OCI-LY1 (cell line): ENCODE measurements at regions not wholly inside any gene's neighbourhood (a gene's known extent, or its start where the extent isn't known, plus 50 kb on each side); places are given as distances from the start of the nearest gene placed in this dataset.

Source experiments
- H2AFZ ChIP-seq: fragments of 200-600 bp; sonication (generic), shearing (Covaris generic); 2 replicates; pipeline ENCODE4 v1.6.0; 2014; ENCODE audit warnings: antibody characterized with exemption, mild to moderate bottlenecking, low read length
- H3F3A ChIP-seq: fragments of 200-600 bp; sonication (generic), shearing (Covaris generic); 2 replicates; pipeline ENCODE4 v1.6.0; 2014; ENCODE audit warnings: mild to moderate bottlenecking, antibody characterized with exemption, low read length, moderate library complexity; ENCODE audit not compliant: insufficient read depth
- H3K27ac ChIP-seq: fragments of 200-600 bp; sonication (generic); 2 replicates; pipeline ENCODE4 v1.5.1; 2014; ENCODE audit warnings: low read length, mixed run types, mild to moderate bottlenecking, low read depth; ENCODE audit not compliant: poor library complexity, severe bottlenecking
- H3K27me3 ChIP-seq: fragments of 200-600 bp; sonication (generic); 2 replicates; pipeline ENCODE4 v1.6.0; 2014; ENCODE audit warnings: antibody characterized with exemption, mild to moderate bottlenecking, low read length, moderate library complexity; ENCODE audit not compliant: insufficient read depth
- H3K36me3 ChIP-seq: fragments of 200-600 bp; sonication (generic); 2 replicates; pipeline ENCODE4 v1.6.1; 2014; ENCODE audit warnings: mild to moderate bottlenecking, antibody characterized with exemption, low read length, moderate library complexity, mixed read lengths; ENCODE audit not compliant: insufficient read depth
- H3K4me1 ChIP-seq: fragments of 200-600 bp; sonication (generic); 2 replicates; pipeline ENCODE4 v1.5.1; 2014; ENCODE audit warnings: mild to moderate bottlenecking, low read length, moderate library complexity; ENCODE audit not compliant: insufficient read depth, severe bottlenecking
- H3K4me2 ChIP-seq: fragments of 200-600 bp; sonication (generic), shearing (Covaris generic); 2 replicates; pipeline ENCODE4 v1.6.1; 2014; ENCODE audit warnings: low read length
- H3K4me3 ChIP-seq: fragments of 200-600 bp; sonication (generic); 2 replicates; pipeline ENCODE4 v1.5.1; 2014; ENCODE audit warnings: low read length, low read depth, mild to moderate bottlenecking, mixed read lengths; ENCODE audit not compliant: poor library complexity, severe bottlenecking
- H3K79me2 ChIP-seq: fragments of 200-600 bp; shearing (Covaris generic); 2 replicates; pipeline ENCODE4 v1.6.1; 2016; ENCODE audit warnings: mixed run types, low read length, mixed read lengths; ENCODE audit not compliant: insufficient read depth
- H3K9ac ChIP-seq: fragments of 200-600 bp; sonication (generic), shearing (Covaris generic); 2 replicates; pipeline ENCODE4 v1.6.1; 2014; ENCODE audit warnings: mild to moderate bottlenecking, low read length, mixed read lengths
- H3K9me2 ChIP-seq: fragments of 200-600 bp; sonication (generic), shearing (Covaris generic); 2 replicates; pipeline ENCODE4 v1.6.1; 2014; ENCODE audit warnings: low read depth, mild to moderate bottlenecking, low read length, mixed read lengths
- H3K9me3 ChIP-seq: fragments of 200-600 bp; shearing (Covaris generic); 2 replicates; pipeline ENCODE4 v1.6.1; 2014; ENCODE audit warnings: low read length, mixed read lengths
- H4K20me1 ChIP-seq: fragments of 200-600 bp; sonication (generic), shearing (Covaris generic); 2 replicates; pipeline ENCODE4 v1.6.0; 2016; ENCODE audit warnings: mild to moderate bottlenecking, low read length; ENCODE audit not compliant: insufficient read depth
- EZH2 ChIP-seq: fragments of 200-600 bp; sonication (generic), shearing (Covaris generic); IDR thresholded peaks from 2 replicates; pipeline ENCODE4 v1.8.0; 2017; ENCODE audit warnings: borderline replicate concordance, mixed run types, mild to moderate bottlenecking, antibody characterized with exemption, low read length, moderate library complexity, mixed read lengths
- TF ChIP-seq, protein P1 (sequence below): fragments of 200-600 bp; sonication (generic), shearing (Covaris generic); IDR thresholded peaks from 2 replicates; pipeline ENCODE4 v1.5.1; 2017; ENCODE audit warnings: mild to moderate bottlenecking, antibody characterized with exemption, low read length, moderate library complexity, mixed read lengths

DNA sequence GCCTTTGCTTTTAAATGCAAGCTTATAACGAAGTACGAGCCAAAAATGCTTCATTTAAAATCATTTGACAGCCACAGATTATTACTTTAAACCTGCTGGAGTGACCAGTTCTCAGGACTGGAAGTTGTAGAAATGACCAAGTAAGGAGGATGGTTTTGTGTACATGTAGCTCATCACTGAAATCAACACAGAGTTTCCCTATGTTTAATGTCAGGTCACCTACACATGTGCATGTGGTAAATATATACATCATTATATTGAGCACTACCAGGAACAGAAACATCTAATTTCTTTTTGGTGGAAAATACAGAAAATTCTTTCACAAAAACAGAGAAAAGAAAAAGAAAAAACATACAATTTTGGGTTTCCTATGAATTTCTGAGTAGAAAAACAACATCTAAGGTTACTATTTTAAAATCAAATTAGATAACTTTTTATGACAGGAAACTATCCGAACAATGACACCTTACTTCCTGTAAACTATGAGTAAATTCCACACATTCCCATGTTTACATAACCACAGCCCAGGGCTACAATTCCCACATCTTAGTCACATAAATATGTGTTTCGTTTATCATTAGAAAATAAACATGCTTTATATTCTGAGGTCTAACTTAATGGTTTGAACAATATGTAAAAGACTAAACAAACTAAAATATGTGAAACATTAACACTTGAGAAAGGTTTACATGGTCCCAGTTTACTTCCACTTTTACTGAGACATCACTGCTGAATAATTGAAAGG lies 73.6 kb downstream of the ZNF281 start:
- Histone ChIP-seq H2AFZ (no peak overlapping the region), H3K4me2 (no peak overlapping the region), H3K4me1 (no peaks in the 10 kb centered on the region), H3K4me3 (no peak overlapping the region), H4K20me1 (no peaks in the 10 kb centered on the region), H3K9me3 (no peaks in the 10 kb centered on the region), H3K27ac (no peak overlapping the region), H3K27me3 (no peaks in the 10 kb centered on the region), H3F3A (no peaks in the 10 kb centered on the region), H3K9me2 (no peaks in the 10 kb centered on the region), H3K79me2 (no peaks in the 10 kb centered on the region), H3K36me3 (no peaks in the 10 kb centered on the region), H3K9ac (no peak overlapping the region)
- TF ChIP-seq EZH2: no peak
- TF ChIP-seq, protein P1, sequence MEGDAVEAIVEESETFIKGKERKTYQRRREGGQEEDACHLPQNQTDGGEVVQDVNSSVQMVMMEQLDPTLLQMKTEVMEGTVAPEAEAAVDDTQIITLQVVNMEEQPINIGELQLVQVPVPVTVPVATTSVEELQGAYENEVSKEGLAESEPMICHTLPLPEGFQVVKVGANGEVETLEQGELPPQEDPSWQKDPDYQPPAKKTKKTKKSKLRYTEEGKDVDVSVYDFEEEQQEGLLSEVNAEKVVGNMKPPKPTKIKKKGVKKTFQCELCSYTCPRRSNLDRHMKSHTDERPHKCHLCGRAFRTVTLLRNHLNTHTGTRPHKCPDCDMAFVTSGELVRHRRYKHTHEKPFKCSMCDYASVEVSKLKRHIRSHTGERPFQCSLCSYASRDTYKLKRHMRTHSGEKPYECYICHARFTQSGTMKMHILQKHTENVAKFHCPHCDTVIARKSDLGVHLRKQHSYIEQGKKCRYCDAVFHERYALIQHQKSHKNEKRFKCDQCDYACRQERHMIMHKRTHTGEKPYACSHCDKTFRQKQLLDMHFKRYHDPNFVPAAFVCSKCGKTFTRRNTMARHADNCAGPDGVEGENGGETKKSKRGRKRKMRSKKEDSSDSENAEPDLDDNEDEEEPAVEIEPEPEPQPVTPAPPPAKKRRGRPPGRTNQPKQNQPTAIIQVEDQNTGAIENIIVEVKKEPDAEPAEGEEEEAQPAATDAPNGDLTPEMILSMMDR: no peak

DNA sequence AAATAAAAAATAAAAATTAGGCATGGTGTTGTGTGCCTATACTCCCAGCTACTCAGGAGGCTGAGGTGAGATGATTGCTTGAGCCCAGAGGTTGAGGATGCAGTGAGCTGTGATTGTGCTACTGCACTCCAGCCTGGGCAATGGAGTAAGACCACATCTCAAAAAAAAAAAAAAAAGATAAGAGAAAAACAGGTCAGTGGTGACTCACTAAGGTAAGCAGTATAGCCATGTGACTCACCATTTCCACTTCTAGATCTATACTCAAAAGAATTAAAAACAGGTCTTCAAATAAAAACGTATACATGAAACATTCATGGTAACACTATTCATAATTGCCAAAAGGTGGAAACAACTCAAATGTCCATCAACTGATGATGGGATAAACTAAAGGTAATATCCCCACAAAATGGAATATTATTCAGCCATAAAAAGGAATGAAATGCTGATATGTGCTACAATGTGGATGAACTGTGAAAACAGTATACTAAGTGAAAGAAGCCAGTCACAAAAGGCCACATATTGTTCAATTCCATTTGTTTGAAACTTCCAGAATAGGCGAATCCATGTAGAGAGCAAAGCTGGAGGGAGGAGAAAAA lies 75.1 kb downstream of the ZNF281 start:
- no peak overlapping the region for H2AFZ ChIP-seq

DNA sequence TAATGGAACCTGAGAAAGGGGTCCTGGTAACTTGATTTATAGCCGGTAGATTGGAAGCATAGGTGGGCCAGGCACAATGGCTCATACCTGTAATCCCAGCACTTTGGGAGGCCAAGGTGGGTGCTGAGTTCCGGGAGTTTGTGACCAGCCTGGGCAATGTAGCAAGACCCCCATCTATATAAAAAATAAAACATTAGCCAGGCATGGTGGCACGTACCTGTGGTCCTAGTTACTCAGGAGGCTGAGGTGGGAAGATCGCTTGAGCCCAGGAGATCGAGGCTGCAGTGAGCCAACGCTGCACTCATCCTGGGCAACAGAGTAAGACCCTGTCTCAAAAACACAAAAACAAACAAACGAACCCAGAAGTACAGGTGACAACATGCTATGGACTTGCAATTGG lies 76.5 kb downstream of the ZNF281 start:
- no peaks in the 10 kb centered on the region for H3K9me3 ChIP-seq
- no peaks in the 10 kb centered on the region for H3K36me3 ChIP-seq
- H3K4me3 ChIP-seq: no peak overlapping the region
- H3K9me2 ChIP-seq: no peaks in the 10 kb centered on the region
- H4K20me1 ChIP-seq: no peaks in the 10 kb centered on the region
- H3F3A ChIP-seq: no peaks in the 10 kb centered on the region
- H2AFZ ChIP-seq: no peak overlapping the region
- H3K79me2 ChIP-seq: no peaks in the 10 kb centered on the region
- H3K9ac ChIP-seq: no peak overlapping the region
- H3K27ac ChIP-seq: no peak overlapping the region
- no peak for TF ChIP-seq EZH2
- TF ChIP-seq, protein P1: no peak
- no peak overlapping the region for H3K4me2 ChIP-seq
- H3K27me3 ChIP-seq: no peaks in the 10 kb centered on the region
- H3K4me1 ChIP-seq: no peaks in the 10 kb centered on the region

More for the DNA sequence above, 75.1 kb downstream of the ZNF281 start:
- Histone ChIP-seq H4K20me1 (no peaks in the 10 kb centered on the region), H3K79me2 (no peaks in the 10 kb centered on the region), H3K9me2 (no peaks in the 10 kb centered on the region), H3K4me1 (no peaks in the 10 kb centered on the region), H3F3A (no peaks in the 10 kb centered on the region), H3K4me2 (no peak overlapping the region), H3K27ac (no peak overlapping the region), H3K4me3 (no peak overlapping the region), H3K9ac (no peak overlapping the region), H3K27me3 (no peaks in the 10 kb centered on the region), H3K9me3 (no peaks in the 10 kb centered on the region), H3K36me3 (no peaks in the 10 kb centered on the region)
- TF ChIP-seq, protein P1: no peak
- no peak for TF ChIP-seq EZH2
